ENCODE measurements at regions not wholly inside any gene's neighbourhood (a gene's known extent, or its start where the extent isn't known, plus 50 kb on each side); places are given as distances from the start of the nearest gene placed in this dataset.
"Not testable (repeated sequence)": the region's sequence is repeated elsewhere in the genome, so short reads cannot be mapped to it uniquely, and the experiment has no call there.

GRCh38 chr3:26091626-26092025 is 301.7 kb downstream of the OXSM start:
- H3K36me3 ChIP-seq (ENCODE audit: control insufficient read depth, insufficient read depth, low read length): no peaks in the 10 kb centered on the region
- H3K4me1 ChIP-seq (ENCODE audit: control insufficient read depth, insufficient read depth, low read length): no peaks in the 10 kb centered on the region
- no peak overlapping the region for H3K27ac ChIP-seq (ENCODE audit: low read depth, low read length)
- H3K9ac ChIP-seq (ENCODE audit: low read length): no peak overlapping the region
- H3K27me3 ChIP-seq (ENCODE audit: control insufficient read depth, insufficient read depth, low read length): no peaks in the 10 kb centered on the region
- H3K9me3 ChIP-seq (ENCODE audit: control insufficient read depth, insufficient read depth, low read depth, low read length): peaks cover 47% of the 10 kb centered on the region
- H3K4me3 ChIP-seq (ENCODE audit: low read depth, low read length): no peak overlapping the region

GRCh38 chr3:26097111-26097510 is 307.2 kb downstream of the OXSM start:
- peaks cover 37% of the 10 kb centered on the region for H3K9me3 ChIP-seq (ENCODE audit: control insufficient read depth, insufficient read depth, low read depth, low read length)
- H3K27ac ChIP-seq (ENCODE audit: low read depth, low read length); H3K4me3 ChIP-seq (ENCODE audit: low read depth, low read length); H3K27me3 ChIP-seq (ENCODE audit: control insufficient read depth, insufficient read depth, low read length); H3K9ac ChIP-seq (ENCODE audit: low read length); H3K36me3 ChIP-seq (ENCODE audit: control insufficient read depth, insufficient read depth, low read length); H3K4me1 ChIP-seq (ENCODE audit: control insufficient read depth, insufficient read depth, low read length): not testable (repeated sequence)

GRCh38 chr3:26099692-26100091 is 309.8 kb downstream of the OXSM start:
- Histone ChIP-seq H3K27me3 (ENCODE audit: control insufficient read depth, insufficient read depth, low read length) (no peaks in the 10 kb centered on the region), H3K4me3 (ENCODE audit: low read depth, low read length) (no peak overlapping the region), H3K27ac (ENCODE audit: low read depth, low read length) (no peak overlapping the region), H3K9ac (ENCODE audit: low read length) (no peak overlapping the region), H3K36me3 (ENCODE audit: control insufficient read depth, insufficient read depth, low read length) (no peaks in the 10 kb centered on the region), H3K9me3 (ENCODE audit: control insufficient read depth, insufficient read depth, low read depth, low read length) (peaks cover 33% of the 10 kb centered on the region), H3K4me1 (ENCODE audit: control insufficient read depth, insufficient read depth, low read length) (no peaks in the 10 kb centered on the region)

DNA sequence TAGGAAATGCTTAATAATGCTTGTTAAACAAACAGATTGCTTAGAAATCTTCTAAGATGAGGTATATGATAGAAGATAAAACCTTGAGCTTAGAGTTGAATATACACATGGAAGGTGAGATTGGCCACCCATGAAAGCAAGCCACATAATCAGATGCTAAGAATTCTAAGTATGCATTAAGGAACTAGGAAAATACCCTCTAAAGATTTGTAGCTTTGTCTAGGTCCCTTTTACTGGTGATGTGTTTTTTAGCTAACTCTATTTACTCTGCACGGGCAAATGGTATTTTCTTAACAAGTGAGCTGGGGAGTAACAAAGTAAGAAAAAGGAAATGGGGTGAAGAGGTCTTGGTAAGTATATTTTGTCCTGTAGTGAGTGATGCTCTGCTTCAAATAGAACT is 310.3 kb downstream of the OXSM start:
- H3K9me3 ChIP-seq (ENCODE audit: control insufficient read depth, insufficient read depth, low read depth, low read length): peaks cover 33% of the 10 kb centered on the region
- no peaks in the 10 kb centered on the region for H3K27me3 ChIP-seq (ENCODE audit: control insufficient read depth, insufficient read depth, low read length)
- no peak overlapping the region for H3K9ac ChIP-seq (ENCODE audit: low read length)
- H3K27ac ChIP-seq (ENCODE audit: low read depth, low read length): no peak overlapping the region
- no peak overlapping the region for H3K4me3 ChIP-seq (ENCODE audit: low read depth, low read length)
- H3K36me3 ChIP-seq (ENCODE audit: control insufficient read depth, insufficient read depth, low read length): no peaks in the 10 kb centered on the region
- peaks cover 2% of the 10 kb centered on the region for H3K4me1 ChIP-seq (ENCODE audit: control insufficient read depth, insufficient read depth, low read length)

GRCh38 chr3:26102376-26102775 is 312.5 kb downstream of the OXSM start:
- Histone ChIP-seq H3K4me3 (ENCODE audit: low read depth, low read length) (no peak overlapping the region), H3K36me3 (ENCODE audit: control insufficient read depth, insufficient read depth, low read length) (no peaks in the 10 kb centered on the region), H3K4me1 (ENCODE audit: control insufficient read depth, insufficient read depth, low read length) (peaks cover 11% of the 10 kb centered on the region), H3K27me3 (ENCODE audit: control insufficient read depth, insufficient read depth, low read length) (no peaks in the 10 kb centered on the region), H3K9me3 (ENCODE audit: control insufficient read depth, insufficient read depth, low read depth, low read length) (peaks cover 13% of the 10 kb centered on the region), H3K27ac (ENCODE audit: low read depth, low read length) (no peak overlapping the region), H3K9ac (ENCODE audit: low read length) (no peak overlapping the region)

DNA sequence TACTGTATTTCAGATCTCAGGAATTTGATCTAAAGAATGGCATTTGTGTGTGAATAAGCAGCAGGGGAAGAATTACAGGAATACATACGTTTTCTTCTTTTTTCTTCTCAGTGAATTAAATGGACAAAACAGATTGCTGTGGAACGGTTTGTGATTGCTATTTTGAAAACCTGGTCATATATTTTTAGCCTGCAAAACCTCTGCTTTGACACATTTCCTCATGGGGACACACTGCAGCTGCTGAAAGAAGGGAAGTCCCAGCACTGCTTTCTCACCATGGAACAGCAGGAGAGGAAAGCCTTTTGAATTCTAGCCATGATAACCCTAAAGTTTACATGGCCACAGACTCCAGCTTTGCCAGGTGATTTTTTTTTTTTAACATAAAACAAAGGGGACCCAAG is 315.0 kb downstream of the OXSM start:
- H3K36me3 ChIP-seq (ENCODE audit: control insufficient read depth, insufficient read depth, low read length): no peaks in the 10 kb centered on the region
- H3K4me3 ChIP-seq (ENCODE audit: low read depth, low read length): no peak overlapping the region
- no peaks in the 10 kb centered on the region for H3K27me3 ChIP-seq (ENCODE audit: control insufficient read depth, insufficient read depth, low read length)
- peaks cover 11% of the 10 kb centered on the region for H3K4me1 ChIP-seq (ENCODE audit: control insufficient read depth, insufficient read depth, low read length)
- no peak overlapping the region for H3K27ac ChIP-seq (ENCODE audit: low read depth, low read length)
- no peaks in the 10 kb centered on the region for H3K9me3 ChIP-seq (ENCODE audit: control insufficient read depth, insufficient read depth, low read depth, low read length)
- no peak overlapping the region for H3K9ac ChIP-seq (ENCODE audit: low read length)

- H3K9ac ChIP-seq (ENCODE audit: low read length): no peak overlapping the region
- no peak overlapping the region for H3K27ac ChIP-seq (ENCODE audit: low read depth, low read length)
- no peaks in the 10 kb centered on the region for H3K27me3 ChIP-seq (ENCODE audit: control insufficient read depth, insufficient read depth, low read length)
- H3K9me3 ChIP-seq (ENCODE audit: control insufficient read depth, insufficient read depth, low read depth, low read length): no peaks in the 10 kb centered on the region
- H3K4me1 ChIP-seq (ENCODE audit: control insufficient read depth, insufficient read depth, low read length): peaks cover 11% of the 10 kb centered on the region
- no peaks in the 10 kb centered on the region for H3K36me3 ChIP-seq (ENCODE audit: control insufficient read depth, insufficient read depth, low read length)
- no peak overlapping the region for H3K4me3 ChIP-seq (ENCODE audit: low read depth, low read length)
Measured at GRCh38 chr3:26105261-26105660, 315.4 kb downstream of the OXSM start.

DNA sequence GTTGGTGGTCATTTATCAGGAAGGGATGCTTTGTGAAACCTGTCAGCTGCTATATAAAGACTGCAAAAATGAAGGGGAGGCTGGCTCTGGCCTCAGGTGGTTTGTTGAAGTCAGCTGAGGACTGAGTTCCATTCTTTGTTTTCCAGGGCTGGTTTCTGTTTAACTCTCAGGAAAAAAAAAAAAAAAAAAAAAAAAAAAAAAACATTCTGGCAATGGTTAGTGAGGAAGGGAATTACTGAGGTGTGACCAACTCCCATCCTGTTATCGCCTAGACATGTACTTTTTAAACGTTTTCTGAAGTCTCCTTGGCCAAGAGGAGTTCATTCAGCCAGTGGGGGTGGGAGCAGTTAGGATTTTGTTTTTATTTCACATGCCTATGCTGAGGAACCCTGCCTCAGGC is 316.3 kb downstream of the OXSM start:
- peaks cover 11% of the 10 kb centered on the region for H3K4me1 ChIP-seq (ENCODE audit: control insufficient read depth, insufficient read depth, low read length)
- no peaks in the 10 kb centered on the region for H3K27me3 ChIP-seq (ENCODE audit: control insufficient read depth, insufficient read depth, low read length)
- H3K27ac ChIP-seq (ENCODE audit: low read depth, low read length): no peak overlapping the region
- no peaks in the 10 kb centered on the region for H3K9me3 ChIP-seq (ENCODE audit: control insufficient read depth, insufficient read depth, low read depth, low read length)
- H3K4me3 ChIP-seq (ENCODE audit: low read depth, low read length): no peak overlapping the region
- no peak overlapping the region for H3K9ac ChIP-seq (ENCODE audit: low read length)
- no peaks in the 10 kb centered on the region for H3K36me3 ChIP-seq (ENCODE audit: control insufficient read depth, insufficient read depth, low read length)

- Histone ChIP-seq H3K9ac (ENCODE audit: low read length) (no peak overlapping the region), H3K4me1 (ENCODE audit: control insufficient read depth, insufficient read depth, low read length) (peaks cover 11% of the 10 kb centered on the region), H3K9me3 (ENCODE audit: control insufficient read depth, insufficient read depth, low read depth, low read length) (no peaks in the 10 kb centered on the region), H3K4me3 (ENCODE audit: low read depth, low read length) (no peak overlapping the region), H3K27ac (ENCODE audit: low read depth, low read length) (no peak overlapping the region), H3K27me3 (ENCODE audit: control insufficient read depth, insufficient read depth, low read length) (no peaks in the 10 kb centered on the region), H3K36me3 (ENCODE audit: control insufficient read depth, insufficient read depth, low read length) (no peaks in the 10 kb centered on the region)
Measured at GRCh38 chr3:26108846-26109489, 319.1 kb downstream of the OXSM start.

DNA sequence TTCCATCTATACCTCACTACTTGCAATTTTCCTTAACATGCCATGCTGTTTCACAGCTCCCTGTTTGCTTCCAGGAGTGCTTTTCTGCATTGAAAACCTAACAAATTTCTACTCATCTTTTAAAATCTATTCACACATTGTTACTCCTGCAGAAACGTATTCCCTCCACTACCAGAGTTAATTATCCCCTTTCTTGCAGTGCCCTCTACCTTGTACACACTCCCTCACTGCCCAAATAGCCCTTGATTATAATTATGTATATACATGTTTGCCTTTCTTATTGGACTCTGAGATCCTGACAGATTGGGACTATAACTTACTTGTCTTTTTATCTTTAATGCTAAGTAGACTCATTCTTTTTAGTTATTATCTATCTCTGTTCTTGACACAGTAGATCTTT is 325.0 kb downstream of the OXSM start:
- Histone ChIP-seq H3K27ac (ENCODE audit: low read depth, low read length) (no peak overlapping the region), H3K27me3 (ENCODE audit: control insufficient read depth, insufficient read depth, low read length) (no peaks in the 10 kb centered on the region), H3K9ac (ENCODE audit: low read length) (no peak overlapping the region), H3K4me1 (ENCODE audit: control insufficient read depth, insufficient read depth, low read length) (peaks cover 3% of the 10 kb centered on the region; the same call in 1 of the 2 replicates), H3K4me3 (ENCODE audit: low read depth, low read length) (no peak overlapping the region), H3K9me3 (ENCODE audit: control insufficient read depth, insufficient read depth, low read depth, low read length) (0 out of 2 replicates have a peak, but pooled peaks cover 4% of the 10 kb centered on the region), H3K36me3 (ENCODE audit: control insufficient read depth, insufficient read depth, low read length) (no peaks in the 10 kb centered on the region)

- no peak overlapping the region for H3K9ac ChIP-seq (ENCODE audit: low read length)
Measured at GRCh38 chr3:26118165-26118564, 328.3 kb downstream of the OXSM start.

More at GRCh38 chr3:26118165-26118564, 328.3 kb downstream of the OXSM start:
- peaks cover 3% of the 10 kb centered on the region; the same call in 1 of the 2 replicates for H3K4me1 ChIP-seq (ENCODE audit: control insufficient read depth, insufficient read depth, low read length)
- H3K4me3 ChIP-seq (ENCODE audit: low read depth, low read length): no peak overlapping the region
- H3K27me3 ChIP-seq (ENCODE audit: control insufficient read depth, insufficient read depth, low read length): no peaks in the 10 kb centered on the region
- H3K9me3 ChIP-seq (ENCODE audit: control insufficient read depth, insufficient read depth, low read depth, low read length): 0 out of 2 replicates have a peak, but pooled peaks cover 4% of the 10 kb centered on the region
- H3K27ac ChIP-seq (ENCODE audit: low read depth, low read length): no peak overlapping the region
- H3K36me3 ChIP-seq (ENCODE audit: control insufficient read depth, insufficient read depth, low read length): no peaks in the 10 kb centered on the region
